Stomach (tissue), 8 donors: ENCODE measurements at regions not wholly inside any gene's neighbourhood (a gene's known extent, or its start where the extent isn't known, plus 50 kb on each side); places are given as distances from the start of the nearest gene placed in this dataset.
A peak's percentile ranks its signal among the peaks of the same experiment; 100 is the strongest.

Source experiments
- DNase-seq, 2 donors: peaks; one replicate each; pipeline versions ENCODE4 v3.0.0 to v3.0.0-alpha.2; 2013 to 2019
- H3K27ac ChIP-seq, 5 donors: fragments of 200-600 bp in 4 of 5; sonication (generic) in 4 of 5; one replicate each; pipeline ENCODE4 v1.5.1; 2013 to 2019; ENCODE audit warnings: mild to moderate bottlenecking in 1 of 5, moderate library complexity in 1 of 5
- H3K27me3 ChIP-seq, 3 donors: fragments of 200-600 bp; sonication (generic); one replicate each; pipeline ENCODE4 v1.5.1; 2017 to 2019; ENCODE audit warnings: mixed run types in 1 of 3
- H3K36me3 ChIP-seq, 4 donors: fragments of 200-600 bp; sonication (generic); 1 replicate in 3 of 4; 2 replicates in 1 of 4; pipeline ENCODE4 v1.5.1; 2016 to 2019
- H3K4me1 ChIP-seq, 4 donors: fragments of 200-600 bp; sonication (generic); one replicate each; pipeline ENCODE4 v1.5.1; 2016 to 2019
- H3K4me3 ChIP-seq, 4 donors: fragments of 200-600 bp; sonication (generic) in 3 of 4; one replicate each; pipeline ENCODE4 v1.5.1; 2016 to 2019; ENCODE audit warnings: mild to moderate bottlenecking in 1 of 4
- H3K9me3 ChIP-seq, 4 donors: fragments of 200-600 bp; sonication (generic); one replicate each; pipeline ENCODE4 v1.5.1; 2016 to 2019
- EP300 ChIP-seq: sonication (generic); formaldehyde crosslinking; IDR thresholded peaks from one replicate; pipeline ENCODE4 v1.6.1; 2017; ENCODE audit warnings: antibody characterized with exemption
- POLR2A ChIP-seq, 4 donors: fragments of 450-650 bp; IDR thresholded peaks; one replicate each; pipeline ENCODE4 v1.6.1; 2016; ENCODE audit warnings: antibody characterized with exemption in 4 of 4, control low read depth in 2 of 4, mild to moderate bottlenecking in 1 of 4, moderate library complexity in 1 of 4
- POLR2AphosphoS5 ChIP-seq, 3 donors: sonication (generic); formaldehyde crosslinking; IDR thresholded peaks; one replicate each; pipeline ENCODE4 v1.6.1; 2016; ENCODE audit warnings: antibody characterized with exemption in 3 of 3
- WGBS, 5 donors: extraction: QIAGEN DNeasy Blood & Tissue Kit in 3 of 5; methylation state at CpG; one replicate each; pipeline versions ENCODE4 v1.1.5 to v1.1.7; 2013 to 2018; 5-methylcytosine and 5-hydroxymethylcytosine counted together
- intact Hi-C: fragments of 100-400 bp; cut with DNase I; formaldehyde crosslinking; loops from one replicate; pipeline ENCODE4 v1.15.1; 2023; ENCODE audit warnings: low total_unique reads
- TF ChIP-seq, protein P1 (sequence below), 7 experiments: fragments of 450-650 bp in 4 of 7; fragments of 200-600 bp in 3 of 7; sonication (generic) in 3 of 7; IDR thresholded peaks; one replicate each; pipeline ENCODE4 v1.5.1; 2016 to 2019; ENCODE audit warnings: antibody characterized with exemption in 7 of 7, control low read depth in 2 of 7, mild to moderate bottlenecking in 1 of 7
- donor health status: healthy with polysubstance abuse.
- donor health status: Bipolar disorder and iron deficiency.
- donor health status: healthy.

DNA sequence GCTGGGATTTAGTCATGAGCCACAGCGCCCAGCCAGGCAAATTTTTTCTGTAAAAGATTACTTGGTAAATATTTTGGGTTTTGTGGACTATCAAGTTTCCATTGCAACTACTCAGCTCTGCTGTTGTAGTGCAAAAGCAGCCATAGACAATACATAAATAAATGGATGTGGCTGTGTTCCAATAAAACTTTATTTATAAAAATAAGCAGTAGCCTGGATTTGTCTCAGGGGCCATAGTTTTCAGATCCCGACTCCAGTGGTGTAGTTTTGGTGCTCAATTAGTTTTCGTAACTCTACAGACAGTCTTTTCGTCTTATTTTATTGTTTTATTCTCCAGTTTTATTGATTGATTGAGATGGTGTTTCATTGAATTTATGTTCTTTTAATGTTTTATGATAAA, 80.1 kb upstream of the IVNS1ABP start:
- intact Hi-C loops = no loop called here
- WGBS, 5 donors = 94 to 96% (median 95%) methylated on average over 4 of the region's 4 CpGs

DNA sequence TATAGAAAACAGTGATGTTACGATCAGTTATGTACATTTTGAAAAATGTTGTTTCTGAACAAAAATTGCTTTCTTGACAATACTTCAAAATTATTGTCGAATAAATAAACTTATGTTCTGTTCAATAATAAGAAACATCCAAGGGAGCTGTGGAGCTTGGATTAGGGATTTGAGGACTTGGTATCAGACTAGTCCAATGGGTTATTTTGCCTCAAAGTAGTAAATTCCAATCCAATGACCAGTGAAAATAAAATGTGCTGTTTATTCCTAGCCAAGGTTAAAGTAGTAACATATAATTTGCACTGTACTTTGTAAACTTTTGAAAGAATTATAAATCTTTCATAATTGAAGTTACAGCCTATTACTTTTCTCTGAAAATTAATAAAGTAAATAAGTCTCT, 79.1 kb upstream of the IVNS1ABP start:
- no peaks in the 10 kb centered on the region for H3K36me3 ChIP-seq
- H3K27ac ChIP-seq = no peak overlapping the region
- H3K4me1 ChIP-seq = peaks cover 0 to 7% (median 0%) of the 10 kb centered on the region in 4 donors
- 89 to 93% (median 92%) methylated on average over 2 of the region's 2 CpGs for WGBS, 5 donors
- no peak for TF ChIP-seq POLR2A (IDR thresholded peaks at IDR 0.05)
- no peak for TF ChIP-seq EP300
- TF ChIP-seq POLR2AphosphoS5 (IDR thresholded peaks at IDR 0.05) = no peak
- TF ChIP-seq, protein P1, sequence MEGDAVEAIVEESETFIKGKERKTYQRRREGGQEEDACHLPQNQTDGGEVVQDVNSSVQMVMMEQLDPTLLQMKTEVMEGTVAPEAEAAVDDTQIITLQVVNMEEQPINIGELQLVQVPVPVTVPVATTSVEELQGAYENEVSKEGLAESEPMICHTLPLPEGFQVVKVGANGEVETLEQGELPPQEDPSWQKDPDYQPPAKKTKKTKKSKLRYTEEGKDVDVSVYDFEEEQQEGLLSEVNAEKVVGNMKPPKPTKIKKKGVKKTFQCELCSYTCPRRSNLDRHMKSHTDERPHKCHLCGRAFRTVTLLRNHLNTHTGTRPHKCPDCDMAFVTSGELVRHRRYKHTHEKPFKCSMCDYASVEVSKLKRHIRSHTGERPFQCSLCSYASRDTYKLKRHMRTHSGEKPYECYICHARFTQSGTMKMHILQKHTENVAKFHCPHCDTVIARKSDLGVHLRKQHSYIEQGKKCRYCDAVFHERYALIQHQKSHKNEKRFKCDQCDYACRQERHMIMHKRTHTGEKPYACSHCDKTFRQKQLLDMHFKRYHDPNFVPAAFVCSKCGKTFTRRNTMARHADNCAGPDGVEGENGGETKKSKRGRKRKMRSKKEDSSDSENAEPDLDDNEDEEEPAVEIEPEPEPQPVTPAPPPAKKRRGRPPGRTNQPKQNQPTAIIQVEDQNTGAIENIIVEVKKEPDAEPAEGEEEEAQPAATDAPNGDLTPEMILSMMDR (IDR thresholded peaks at IDR 0.05) = no peak
- intact Hi-C loops = no loop called here
- H3K4me3 ChIP-seq = no peak overlapping the region
- H3K27me3 ChIP-seq = no peaks in the 10 kb centered on the region
- no peaks in the 10 kb centered on the region for H3K9me3 ChIP-seq
- DNase-seq = no peak

More for the DNA sequence above, 80.1 kb upstream of the IVNS1ABP start:
- Histone ChIP-seq H3K36me3 (no peaks in the 10 kb centered on the region), H3K4me3 (no peak overlapping the region), H3K27ac (no peak overlapping the region), H3K4me1 (peaks cover 0 to 7% (median 0%) of the 10 kb centered on the region in 4 donors), H3K27me3 (no peaks in the 10 kb centered on the region), H3K9me3 (no peaks in the 10 kb centered on the region)
- DNase-seq = no peak
- TF ChIP-seq EP300 (no peak), POLR2AphosphoS5 (IDR thresholded peaks at IDR 0.05) (no peak), POLR2A (IDR thresholded peaks at IDR 0.05) (no peak)
- TF ChIP-seq, protein P1 (IDR thresholded peaks at IDR 0.05) = no peak

DNA sequence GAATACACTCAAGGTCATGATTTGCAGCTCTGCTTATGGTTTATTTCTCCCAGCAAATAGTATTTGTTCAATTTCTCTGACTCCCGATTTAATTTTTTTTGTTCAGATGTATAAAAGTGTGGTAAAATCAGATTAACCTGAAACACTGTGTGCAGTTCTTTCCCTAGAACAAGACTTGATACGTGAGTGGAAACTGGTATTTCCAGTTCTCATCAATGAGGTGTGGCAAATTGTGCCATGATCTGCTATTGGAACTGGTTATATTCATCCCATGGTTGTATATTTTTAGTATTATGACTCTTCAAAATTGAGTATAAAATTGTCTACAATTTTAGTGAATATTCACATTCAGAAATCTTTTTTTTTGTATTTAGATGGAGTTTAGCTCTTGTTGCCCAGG, 76.8 kb upstream of the IVNS1ABP start:
- Histone ChIP-seq H3K36me3 (no peaks in the 10 kb centered on the region), H3K27me3 (no peaks in the 10 kb centered on the region), H3K4me1 (no peaks in the 10 kb centered on the region), H3K9me3 (no peaks in the 10 kb centered on the region), H3K27ac (peak overlapping the region in 1 of 5 donors; percentile 55), H3K4me3 (no peak overlapping the region)
- WGBS, 5 donors = 36 to 56% (median 48%) methylated on average over 2 of the region's 2 CpGs
- intact Hi-C loops = no loop called here
- TF ChIP-seq POLR2A (IDR thresholded peaks at IDR 0.05) = no peak
- TF ChIP-seq POLR2AphosphoS5 (IDR thresholded peaks at IDR 0.05) = peak in 1 of 3 donors; percentile 36
- peak in 1 of 2 donors; percentile 77 for DNase-seq

DNA sequence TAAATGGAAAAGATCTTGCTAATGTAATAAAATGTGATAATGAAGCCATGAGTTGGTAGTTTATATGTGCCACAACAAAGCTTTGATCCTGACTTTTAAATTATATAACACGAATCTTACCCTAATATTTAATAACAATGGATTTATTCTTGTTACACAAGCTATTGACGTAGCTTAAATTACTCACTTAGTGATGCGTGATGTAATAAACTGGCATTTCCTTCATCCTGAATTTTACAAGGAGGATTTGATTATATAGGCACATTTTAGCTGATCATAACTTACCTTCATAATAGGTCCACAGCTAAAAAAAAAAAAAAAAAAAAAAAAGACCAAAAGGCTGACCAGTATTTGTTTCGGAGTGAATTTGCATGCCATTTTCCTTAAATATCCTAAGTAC, 76.2 kb upstream of the IVNS1ABP start:
- no peaks in the 10 kb centered on the region for H3K27me3 ChIP-seq
- peak overlapping the region in 1 of 5 donors; percentile 55 for H3K27ac ChIP-seq
- TF ChIP-seq, protein P1 (IDR thresholded peaks at IDR 0.05) = no peak
- no peak for TF ChIP-seq POLR2A (IDR thresholded peaks at IDR 0.05)
- TF ChIP-seq POLR2AphosphoS5 (IDR thresholded peaks at IDR 0.05) = no peak
- no peak for TF ChIP-seq EP300
- intact Hi-C loops = no loop called here
- no peaks in the 10 kb centered on the region for H3K9me3 ChIP-seq
- no peak overlapping the region for H3K4me3 ChIP-seq
- H3K4me1 ChIP-seq = no peaks in the 10 kb centered on the region
- DNase-seq = no peak
- 81 to 89% (median 84%) methylated on average over 4 of the region's 4 CpGs for WGBS, 5 donors
- H3K36me3 ChIP-seq = no peaks in the 10 kb centered on the region

DNA sequence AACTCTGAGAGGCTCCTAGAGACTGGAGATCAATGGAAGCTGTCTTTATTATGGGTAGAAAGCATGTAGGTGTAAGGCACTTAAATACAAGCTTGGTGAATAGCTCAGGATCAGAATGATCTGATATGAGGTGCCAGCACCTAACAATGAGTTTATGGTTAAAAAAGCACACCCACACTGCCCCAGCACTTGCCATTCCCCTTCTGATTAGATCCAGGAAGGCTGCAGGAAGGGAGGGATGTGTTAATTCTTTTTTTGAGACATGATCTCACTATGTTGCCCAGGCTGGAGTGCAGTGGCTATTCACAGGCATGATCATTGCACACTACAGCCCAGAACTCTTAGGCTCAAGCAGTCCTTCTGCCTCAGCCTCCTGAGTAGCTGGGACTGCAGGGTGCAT, 71.8 kb upstream of the IVNS1ABP start:
- TF ChIP-seq POLR2AphosphoS5 (IDR thresholded peaks at IDR 0.05) (no peak), EP300 (no peak), POLR2A (IDR thresholded peaks at IDR 0.05) (no peak)
- TF ChIP-seq, protein P1 (IDR thresholded peaks at IDR 0.05) = no peak
- intact Hi-C loops = no loop called here
- no peaks in the 10 kb centered on the region for H3K27me3 ChIP-seq
- H3K4me1 ChIP-seq = no peaks in the 10 kb centered on the region
- H3K9me3 ChIP-seq = no peaks in the 10 kb centered on the region
- H3K27ac ChIP-seq = no peak overlapping the region
- H3K36me3 ChIP-seq = no peaks in the 10 kb centered on the region
- no peak overlapping the region for H3K4me3 ChIP-seq
- no peak for DNase-seq
